Fibroblast of skin of left biceps (primary cell): ENCODE measurements at regions not wholly inside any gene's neighbourhood (a gene's known extent, or its start where the extent isn't known, plus 50 kb on each side); places are given as distances from the start of the nearest gene placed in this dataset.
"Not testable (repeated sequence)": the region's sequence is repeated elsewhere in the genome, so short reads cannot be mapped to it uniquely, and the experiment has no call there.

Experiments used
- DNase-seq, 2 experiments: peaks; one replicate each; pipeline ENCODE4 v3.0.0-alpha.2; 2013; ENCODE audit warnings: low read depth in 2 of 2

GRCh38 chr2:4981802-4982409 lies 710.3 kb upstream of the SOX11 start:
- DNase-seq: no peak

GRCh38 chr2:4988444-4988843 lies 703.7 kb upstream of the SOX11 start:
- DNase-seq: not testable (repeated sequence)

GRCh38 chr2:4992226-4992625 lies 700.0 kb upstream of the SOX11 start:
- DNase-seq: no peak

GRCh38 chr2:4995466-4995865 lies 696.7 kb upstream of the SOX11 start:
- DNase-seq: no peak

- DNase-seq: no peak
Measured at GRCh38 chr2:5007596-5007995, 684.6 kb upstream of the SOX11 start.

GRCh38 chr2:5019324-5019723 lies 672.9 kb upstream of the SOX11 start:
- DNase-seq: no peak

- DNase-seq: no peak
Measured at GRCh38 chr2:5020116-5020875, 671.9 kb upstream of the SOX11 start.

- DNase-seq: no peak
Measured at GRCh38 chr2:5021136-5021535, 671.0 kb upstream of the SOX11 start.

- no peak for DNase-seq
Measured at GRCh38 chr2:5022061-5022460, 670.1 kb upstream of the SOX11 start.

- not testable (repeated sequence) for DNase-seq
Measured at GRCh38 chr2:5022708-5023635, 669.2 kb upstream of the SOX11 start.

GRCh38 chr2:5026571-5027234 lies 665.5 kb upstream of the SOX11 start:
- DNase-seq: no peak

- DNase-seq: no peak
Measured at GRCh38 chr2:5035057-5035488, 657.1 kb upstream of the SOX11 start.

- DNase-seq: no peak
Measured at GRCh38 chr2:5036256-5036655, 655.9 kb upstream of the SOX11 start.

- DNase-seq: no peak
Measured at GRCh38 chr2:5039241-5039975, 652.8 kb upstream of the SOX11 start.

GRCh38 chr2:5040571-5040970 lies 651.6 kb upstream of the SOX11 start:
- no peak for DNase-seq

- no peak for DNase-seq
Measured at GRCh38 chr2:5041501-5041900, 650.7 kb upstream of the SOX11 start.

- no peak for DNase-seq
Measured at GRCh38 chr2:5042666-5043440, 649.3 kb upstream of the SOX11 start.

- no peak for DNase-seq
Measured at GRCh38 chr2:5051300-5051699, 640.9 kb upstream of the SOX11 start.

- no peak for DNase-seq
Measured at GRCh38 chr2:5052905-5053304, 639.3 kb upstream of the SOX11 start.

GRCh38 chr2:5057891-5058351 lies 634.3 kb upstream of the SOX11 start:
- DNase-seq: no peak
